COLO668 (cell line): ENCODE measurements at regions not wholly inside any gene's neighbourhood (a gene's known extent, or its start where the extent isn't known, plus 50 kb on each side); places are given as distances from the start of the nearest gene placed in this dataset.

ENCODE experiments used
- DNase-seq: peaks from one replicate; lab custom pipeline; 2025; ENCODE audit not compliant: unreplicated experiment; lab: John Stamatoyannopoulos, UW

- DNase-seq, result no peak
These were observed 904.6 kb upstream of the NR2F2 start for GRCh38 chr15:95425859-95426258.

DNA sequence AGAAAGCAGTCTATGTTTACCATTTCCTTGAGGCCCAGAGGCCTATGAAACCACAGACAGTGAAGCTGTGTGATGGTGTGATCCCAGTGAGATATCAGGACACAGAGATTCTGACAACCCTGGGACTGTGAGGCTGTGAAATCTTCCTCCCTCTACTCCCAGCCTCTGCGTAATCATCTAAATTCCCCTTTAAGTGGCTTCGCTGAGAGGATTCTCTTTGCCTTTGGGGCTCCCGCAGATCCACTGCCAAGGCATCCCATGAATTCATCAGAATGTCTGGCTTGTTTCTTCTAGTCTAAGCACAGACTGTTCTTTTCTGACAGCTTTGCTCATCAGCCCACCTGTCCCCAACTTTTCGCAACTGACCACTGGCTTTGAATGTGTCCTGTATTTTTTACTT, 901.2 kb upstream of the NR2F2 start:
- DNase-seq, result no peak

DNA sequence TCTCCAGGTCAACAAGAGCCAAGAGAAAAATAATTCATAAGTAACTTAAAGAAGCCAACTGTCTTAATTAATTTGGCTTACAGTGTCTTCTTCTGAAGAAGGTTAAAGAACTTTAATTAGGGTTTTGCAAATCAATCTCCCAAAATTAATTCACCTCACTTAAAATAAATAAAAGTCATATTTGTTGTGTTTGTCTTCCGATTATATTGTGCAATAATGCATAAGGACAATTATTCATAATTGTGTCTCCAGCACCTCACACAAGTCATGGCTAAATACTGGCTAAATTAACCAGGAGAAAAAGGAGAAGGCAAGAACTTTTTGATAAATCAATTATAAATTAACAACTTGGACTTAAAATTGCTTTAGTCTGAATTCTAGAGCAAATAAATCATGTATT, 899.0 kb upstream of the NR2F2 start:
- DNase-seq, result no peak

DNA sequence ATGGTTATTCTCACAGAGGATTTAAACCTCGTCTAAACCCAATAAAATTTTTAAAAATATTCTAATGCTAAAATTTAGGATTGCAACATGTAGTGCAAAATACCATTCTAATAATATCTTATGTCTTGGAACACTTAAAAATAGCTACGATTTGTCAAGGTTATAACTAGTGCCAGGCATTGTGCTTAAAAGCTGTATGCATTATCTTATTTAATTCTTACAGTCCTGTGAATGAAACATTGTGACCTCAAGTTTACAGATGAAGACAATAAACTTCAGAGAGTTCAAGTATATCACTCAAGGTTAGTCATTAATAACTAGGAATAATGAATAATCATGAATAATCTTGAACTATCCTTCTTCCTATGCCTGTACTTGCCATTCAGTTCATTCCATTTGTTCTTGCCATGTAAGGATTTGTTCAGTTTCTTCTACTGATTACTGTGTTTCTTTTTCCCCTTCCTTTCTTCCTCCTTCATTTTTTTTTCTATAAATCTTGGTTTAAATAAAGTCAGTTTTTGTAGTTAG, 897.6 kb upstream of the NR2F2 start:
- no peak for DNase-seq

GRCh38 chr15:95439922-95440376, 890.6 kb upstream of the NR2F2 start:
- no peak for DNase-seq

- no peak for DNase-seq
These were observed 889.8 kb upstream of the NR2F2 start for GRCh38 chr15:95440712-95441111.

DNA sequence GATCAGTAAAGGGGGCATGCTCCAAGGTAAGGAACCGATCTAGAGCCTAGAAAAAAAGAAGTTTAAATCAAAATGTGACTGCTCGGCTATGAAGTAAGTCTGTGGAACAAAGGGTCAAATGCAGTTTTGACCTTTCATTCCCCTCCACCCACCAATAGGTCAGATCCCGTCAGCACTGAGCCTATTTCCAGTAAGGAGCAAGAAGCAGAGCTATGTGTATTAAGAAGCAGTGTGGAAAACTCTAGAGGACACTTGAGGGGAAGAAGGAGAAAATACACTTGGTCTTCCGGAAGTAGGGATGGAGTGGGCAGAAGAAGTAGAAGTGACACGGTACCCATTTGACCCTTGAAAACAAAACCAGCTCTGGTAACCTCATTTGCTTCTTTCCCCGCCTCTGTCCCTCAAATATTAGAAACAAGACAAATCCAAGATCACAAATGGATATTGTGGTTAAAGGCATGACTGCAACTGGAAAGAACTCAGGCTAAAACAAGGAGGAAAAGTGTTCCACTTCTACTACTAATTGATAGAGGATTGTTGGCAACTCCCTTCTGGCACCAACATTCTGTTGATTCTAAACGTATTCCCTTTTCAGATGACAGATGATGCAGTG, 888.3 kb upstream of the NR2F2 start:
- DNase-seq, result no peak

DNA sequence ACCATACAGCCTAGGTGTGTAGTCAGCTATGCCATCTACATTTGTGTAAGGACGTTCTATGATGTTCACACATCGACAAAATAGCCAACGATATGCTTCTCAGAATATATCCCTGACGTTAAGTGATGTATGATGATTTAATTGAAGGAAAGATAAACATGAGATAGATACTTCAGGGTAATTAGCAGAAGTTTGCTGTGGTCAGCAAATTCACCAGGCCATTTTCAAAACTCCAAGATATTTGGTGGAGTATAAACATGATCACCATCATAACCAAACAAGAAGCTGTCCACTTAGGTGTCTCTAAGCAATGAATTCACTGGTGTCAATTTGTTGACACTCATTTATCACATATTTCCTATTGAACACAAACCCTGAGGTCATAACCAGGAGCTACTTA, 885.6 kb upstream of the NR2F2 start:
- DNase-seq, result no peak

DNA sequence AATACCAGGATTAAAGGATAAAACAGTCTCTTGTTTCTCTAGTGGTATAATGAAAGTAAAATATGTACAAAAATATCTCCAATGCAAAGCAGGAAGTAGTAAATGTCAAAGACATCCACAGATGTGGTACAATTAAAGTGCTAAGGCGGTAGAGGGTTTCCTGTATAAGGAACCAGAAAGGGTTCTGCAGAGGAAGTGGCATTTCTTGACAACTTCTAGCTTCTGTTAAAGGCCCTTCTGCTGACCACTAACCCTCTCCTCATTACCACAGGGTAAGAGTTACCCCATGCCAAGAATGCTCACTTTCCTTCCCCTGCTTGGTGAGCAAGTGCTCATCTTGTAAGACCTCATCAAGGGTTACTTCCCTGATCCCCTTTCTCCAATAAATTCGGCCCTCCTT, 883.6 kb upstream of the NR2F2 start:
- DNase-seq, result no peak

DNA sequence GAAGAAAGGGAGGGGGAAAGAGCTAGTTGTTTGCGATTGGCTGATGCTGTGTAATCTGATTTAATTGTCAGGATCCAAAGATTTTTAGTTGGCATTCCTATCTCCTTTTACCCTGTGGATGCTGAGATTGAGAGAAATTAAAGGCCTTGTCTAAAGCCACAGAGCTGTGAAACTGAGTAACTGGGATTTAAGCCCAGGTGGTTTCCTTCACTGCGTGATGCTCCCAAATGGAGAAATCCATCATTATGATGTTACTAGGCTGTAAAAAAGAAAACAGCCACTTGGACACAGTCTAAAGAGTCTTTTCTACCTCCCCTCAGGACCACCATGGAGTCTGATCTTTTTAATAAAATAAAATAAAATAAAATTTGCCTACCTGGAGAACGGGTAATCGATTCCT, 883.0 kb upstream of the NR2F2 start:
- DNase-seq, result no peak

DNA sequence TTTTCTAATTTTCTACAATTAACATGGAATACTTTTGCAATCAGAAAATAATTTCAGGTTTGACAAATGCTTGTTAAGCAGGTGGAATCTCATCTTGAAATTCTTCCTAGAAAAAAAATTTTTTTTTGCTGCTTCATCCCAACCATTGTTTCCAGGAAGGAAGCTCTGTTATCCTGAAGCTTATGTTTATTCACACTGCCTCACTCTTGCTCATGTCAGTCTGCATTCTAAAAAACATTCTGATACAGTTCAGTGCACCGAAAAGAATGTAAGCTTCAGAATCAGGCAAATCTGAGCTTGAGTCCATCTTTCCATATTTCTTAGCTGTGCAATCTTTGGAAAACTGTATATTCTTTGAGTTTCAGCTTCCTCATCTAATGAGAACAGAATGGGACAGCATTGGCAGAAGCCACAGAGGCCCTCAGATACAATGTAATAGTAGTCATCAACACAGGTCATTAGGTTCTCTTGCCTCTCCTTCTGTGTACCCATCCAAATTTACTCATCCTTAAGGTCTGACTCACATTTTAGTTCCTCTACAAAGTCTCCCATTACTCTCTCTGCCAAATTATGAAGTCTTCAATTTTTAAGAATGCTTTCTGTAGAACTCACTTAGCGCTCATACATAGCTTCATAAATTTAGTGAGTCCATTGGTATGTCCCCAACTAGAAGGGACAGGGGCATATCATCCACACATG, 881.8 kb upstream of the NR2F2 start:
- no peak for DNase-seq

DNA sequence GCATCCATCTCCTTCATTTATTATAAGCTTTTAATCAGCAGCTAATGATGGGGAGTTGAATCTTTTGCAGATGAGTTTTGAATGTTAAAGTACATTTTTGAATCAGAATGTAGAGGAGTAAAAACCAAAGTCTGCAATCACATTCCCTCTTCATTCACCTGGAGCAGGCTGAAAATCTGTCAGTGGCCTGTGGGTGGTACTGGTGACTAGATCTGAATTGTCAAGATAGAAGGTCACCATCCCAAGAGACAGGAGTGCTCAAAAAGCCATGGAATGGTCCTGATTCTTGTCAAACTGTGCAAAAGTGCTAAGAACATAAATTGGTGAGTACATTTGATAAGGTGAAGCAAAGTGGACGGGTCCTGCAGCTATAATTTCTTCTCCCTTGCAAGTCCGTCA, 881.3 kb upstream of the NR2F2 start:
- no peak for DNase-seq

GRCh38 chr15:95450413-95450812, 880.1 kb upstream of the NR2F2 start:
- no peak for DNase-seq

DNA sequence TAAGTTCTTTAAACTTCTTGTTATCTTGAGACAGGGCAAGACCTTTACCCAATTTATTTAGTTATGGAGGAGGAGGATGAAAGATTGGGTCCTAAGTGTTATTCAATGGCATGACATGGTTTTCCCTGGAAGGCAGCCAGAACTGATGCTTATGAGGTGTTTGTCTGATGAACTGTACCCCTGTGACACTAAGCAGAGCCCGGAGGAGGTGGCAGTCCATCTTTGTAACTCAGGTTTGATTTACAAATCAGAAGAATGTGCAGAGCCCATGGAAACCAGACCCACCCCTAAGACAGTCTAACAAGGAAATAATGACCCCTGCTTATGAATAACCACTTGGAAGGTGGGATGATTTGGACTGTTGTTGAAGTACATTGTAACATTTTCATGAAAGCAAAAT, 878.6 kb upstream of the NR2F2 start:
- no peak for DNase-seq

DNA sequence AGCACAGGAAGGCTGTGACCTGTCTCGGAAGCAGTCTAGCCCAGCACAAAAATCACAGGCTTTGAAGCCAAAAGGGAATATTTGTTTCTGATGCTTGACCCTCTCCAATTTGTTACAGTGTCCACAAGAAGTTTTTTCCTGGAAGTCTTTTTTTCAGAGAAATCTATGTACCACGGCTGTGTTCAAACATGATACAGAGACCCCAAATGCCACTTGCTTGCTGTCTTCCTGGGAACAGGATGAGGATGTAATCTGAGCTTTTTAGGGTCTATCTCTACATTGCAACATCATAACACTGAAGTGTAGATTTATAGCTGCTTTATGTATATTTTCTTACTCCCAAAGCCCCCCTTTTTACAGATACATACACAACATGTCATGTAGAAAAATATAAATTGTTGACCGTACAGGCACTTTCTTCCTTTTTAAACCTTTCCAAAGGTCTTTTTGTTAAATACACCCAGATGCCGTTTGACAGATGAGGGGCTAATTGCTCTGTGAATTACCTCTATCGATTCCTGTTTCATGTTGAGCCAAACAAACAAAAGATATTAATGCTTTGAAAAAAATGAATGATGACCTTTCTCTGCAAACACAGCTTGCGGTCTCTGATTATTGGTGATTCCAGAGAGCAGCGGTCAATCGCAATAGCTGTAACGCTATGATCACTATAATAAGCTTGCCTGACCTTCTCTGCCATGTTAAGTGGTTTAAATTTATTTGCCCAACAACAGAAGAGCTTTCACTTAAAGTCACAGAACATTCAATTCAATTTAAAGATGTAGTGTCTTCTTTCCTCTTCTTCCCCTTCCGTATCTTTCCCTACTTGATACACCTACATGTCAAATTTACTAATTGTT, 875.9 kb upstream of the NR2F2 start:
- DNase-seq, result no peak

GRCh38 chr15:95457520-95457919, 873.0 kb upstream of the NR2F2 start:
- no peak for DNase-seq

GRCh38 chr15:95458721-95459120, 871.8 kb upstream of the NR2F2 start:
- no peak for DNase-seq

- DNase-seq, result no peak
These were observed 871.2 kb upstream of the NR2F2 start for GRCh38 chr15:95459273-95459672.

DNA sequence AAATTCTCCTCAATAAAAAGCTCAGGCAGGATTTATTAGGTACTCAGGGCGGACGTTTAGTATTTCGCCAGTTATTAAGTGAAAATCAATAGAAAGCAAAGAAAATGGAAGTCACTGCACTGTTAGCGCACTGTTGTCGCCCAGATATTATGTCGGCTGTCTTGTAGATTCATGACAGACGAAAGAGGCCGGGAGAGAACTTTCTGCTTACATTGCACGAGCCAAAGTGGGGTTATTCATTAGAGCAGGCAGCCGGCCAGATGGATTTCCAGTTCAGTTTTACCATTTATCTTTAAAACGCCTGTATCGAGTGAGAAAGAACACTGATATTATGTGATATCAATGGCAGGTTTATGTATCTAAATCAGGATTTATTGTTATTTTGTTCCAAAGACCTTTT, 866.0 kb upstream of the NR2F2 start:
- DNase-seq, result no peak

- DNase-seq, result no peak
These were observed 861.7 kb upstream of the NR2F2 start for GRCh38 chr15:95468820-95469219.

GRCh38 chr15:95469496-95470000, 861.0 kb upstream of the NR2F2 start:
- no peak for DNase-seq

GRCh38 chr15:95470529-95470928, 860.0 kb upstream of the NR2F2 start:
- no peak for DNase-seq
